HK-2 (cell line): ENCODE measurements at regions not wholly inside any gene's neighbourhood (a gene's known extent, or its start where the extent isn't known, plus 50 kb on each side); places are given as distances from the start of the nearest gene placed in this dataset.
"Not testable (repeated sequence)": the region's sequence is repeated elsewhere in the genome, so short reads cannot be mapped to it uniquely, and the experiment has no call there.

Experiments
- DNase-seq: peaks from one replicate; pipeline ENCODE4 v3.0.0-alpha.2; 2018; ENCODE audit not compliant: unreplicated experiment

DNA sequence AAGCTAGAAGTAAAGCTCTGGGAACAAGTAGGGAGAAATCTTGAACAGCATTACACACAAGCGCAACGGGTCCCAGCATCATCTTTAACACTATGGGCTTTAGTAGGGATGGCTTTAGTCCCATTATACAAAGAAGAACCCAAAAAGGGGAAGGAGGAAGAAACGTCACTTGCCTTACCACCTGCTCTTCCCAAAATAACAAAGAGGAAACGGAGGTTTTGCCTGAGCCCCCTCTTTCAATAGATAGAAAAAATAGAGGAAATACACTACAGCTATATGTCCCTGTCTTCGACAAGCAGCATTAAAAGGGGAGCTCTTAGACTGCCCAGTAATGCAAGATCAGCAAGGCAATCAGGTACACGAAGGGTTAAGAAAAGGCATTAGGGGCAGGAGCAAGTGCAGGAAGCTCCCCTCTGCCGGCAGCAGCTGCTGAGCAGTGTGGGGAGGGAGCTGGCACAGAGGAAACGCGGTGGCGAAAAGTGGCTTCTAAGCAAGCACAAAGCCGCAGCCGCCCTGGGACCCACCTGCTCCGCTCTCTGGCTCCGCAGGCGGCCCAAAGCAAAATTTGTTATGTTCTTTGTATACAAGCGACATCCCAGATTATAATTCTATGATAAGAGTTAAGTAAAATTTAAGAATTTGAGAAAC, 1172.4 kb downstream of the TMEM121 start:
- not testable (repeated sequence) for DNase-seq

DNA sequence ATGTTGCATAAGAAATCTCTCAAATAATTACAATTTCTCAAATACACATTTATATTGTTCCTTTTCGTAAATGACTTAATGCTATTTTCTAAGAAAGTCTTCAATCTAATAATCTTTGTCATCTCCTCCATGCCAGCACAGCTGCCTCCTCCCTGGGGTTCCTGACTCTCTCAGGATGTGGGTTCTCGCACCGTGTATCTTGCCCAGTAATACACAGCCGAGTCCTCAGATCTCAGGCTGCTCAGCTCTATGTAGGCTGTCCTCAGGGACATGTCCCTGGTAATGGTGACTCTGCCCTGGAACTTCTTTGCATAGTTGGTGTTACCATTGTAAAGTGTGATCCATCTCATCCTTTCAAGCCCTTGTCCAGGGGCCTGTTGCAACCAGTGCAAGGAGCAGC, 1177.3 kb downstream of the TMEM121 start:
- DNase-seq, result not testable (repeated sequence)

DNA sequence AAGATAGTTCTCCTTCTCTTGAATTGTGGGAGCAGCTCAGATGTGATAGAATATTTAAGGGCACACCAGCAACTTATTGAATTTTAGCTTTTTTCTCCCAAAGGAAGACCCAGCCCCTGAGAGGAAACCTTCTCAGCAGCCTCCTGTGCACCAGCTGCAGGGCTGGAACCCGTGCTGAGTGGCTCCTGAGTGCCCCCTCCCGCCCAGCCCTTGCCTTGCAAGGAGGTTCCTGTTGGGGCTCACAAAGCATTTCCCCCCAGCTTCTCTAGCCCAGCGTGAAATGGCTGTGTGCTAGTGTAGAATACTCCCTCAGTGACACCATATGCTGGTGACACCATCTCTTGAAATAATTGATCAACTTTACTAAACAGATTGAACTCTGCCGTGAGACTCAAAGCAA, 1180.1 kb downstream of the TMEM121 start:
- not testable (repeated sequence) for DNase-seq

- not testable (repeated sequence) for DNase-seq
Observed at GRCh38 chr14:106710187-106710586, 1183.8 kb downstream of the TMEM121 start.

DNA sequence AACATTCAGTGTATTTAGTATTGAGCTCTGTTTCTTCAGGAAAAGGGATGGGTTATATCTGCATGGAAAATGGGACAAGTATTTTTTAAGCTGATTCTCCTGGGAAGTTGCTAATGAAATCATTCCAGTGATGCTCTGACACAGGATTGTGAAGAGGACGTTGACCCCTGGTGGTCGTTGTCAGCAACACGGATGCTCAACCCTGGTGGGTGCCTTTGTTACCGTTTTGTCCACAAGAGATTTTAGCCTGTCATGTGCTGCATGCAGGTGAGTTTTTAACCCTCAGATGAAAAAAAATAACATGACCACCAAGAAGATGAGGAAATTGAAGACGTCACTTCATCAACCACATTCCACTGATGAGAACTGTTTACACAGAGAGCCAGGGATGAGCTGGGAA, 1186.1 kb downstream of the TMEM121 start:
- DNase-seq, result not testable (repeated sequence)

DNA sequence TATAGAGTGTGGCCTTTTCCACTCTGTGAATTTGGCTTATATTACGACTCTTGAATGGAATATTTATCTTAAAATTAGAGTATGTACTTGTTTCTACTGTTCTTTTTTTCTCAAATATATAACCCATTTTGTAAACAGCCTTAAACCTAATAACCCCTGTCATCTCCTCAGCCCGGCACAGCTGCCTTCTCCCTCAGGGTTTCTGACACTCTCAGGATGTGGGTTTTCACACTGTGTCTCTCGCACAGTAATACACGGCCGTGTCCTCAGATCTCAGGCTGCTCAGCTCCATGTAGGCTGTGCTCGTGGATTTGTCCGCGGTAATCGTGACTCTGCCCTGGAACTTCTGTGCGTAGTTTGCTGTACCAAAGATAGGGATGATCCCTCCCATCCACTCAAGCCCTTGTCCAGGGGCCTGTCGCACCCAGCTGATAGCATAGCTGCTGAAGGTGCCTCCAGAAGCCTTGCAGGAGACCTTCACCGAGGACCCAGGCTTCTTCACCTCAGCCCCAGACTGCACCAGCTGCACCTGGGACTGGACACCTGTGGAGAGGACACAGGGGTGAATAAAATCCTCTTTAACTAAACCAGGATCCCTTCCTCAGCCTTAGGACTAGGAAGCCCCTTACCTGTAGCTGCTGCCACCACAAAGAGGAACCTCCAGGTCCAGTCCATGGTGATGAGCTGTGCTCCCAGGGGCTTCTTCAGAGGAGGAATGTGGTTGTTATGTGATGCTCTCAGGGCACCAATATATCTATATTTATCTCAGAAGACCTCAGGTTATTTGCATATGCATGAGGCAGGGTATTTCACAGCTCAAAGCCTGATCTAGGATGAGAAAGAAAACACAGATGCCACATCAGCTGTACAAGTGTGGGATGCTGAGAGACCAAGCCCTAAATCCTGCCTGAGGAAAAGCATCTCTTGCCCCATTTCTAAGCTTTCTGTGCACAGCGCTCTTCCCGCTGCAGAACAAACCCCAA, 1188.4 kb downstream of the TMEM121 start:
- not testable (repeated sequence) for DNase-seq

- DNase-seq, result not testable (repeated sequence)
Observed at GRCh38 chr14:106717544-106717943, 1191.2 kb downstream of the TMEM121 start.

DNA sequence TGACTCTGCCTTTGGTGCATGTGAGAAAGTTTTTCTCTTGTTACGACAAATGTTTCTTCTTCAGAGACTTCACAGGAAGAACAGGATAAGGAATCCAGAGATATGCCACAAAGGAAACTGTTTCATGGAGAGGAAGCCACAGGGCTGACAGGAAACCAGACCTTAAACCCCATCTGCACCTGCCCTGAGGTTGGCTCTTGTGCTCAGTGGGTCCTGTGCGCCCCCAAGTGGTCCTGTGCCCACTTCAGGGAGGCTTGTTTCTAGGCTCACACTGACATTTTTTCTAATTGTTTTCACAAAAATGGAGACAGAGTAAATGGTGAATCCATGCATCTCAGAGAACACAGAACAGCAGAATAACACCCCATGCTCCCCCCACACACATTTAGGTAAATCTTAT, 1193.5 kb downstream of the TMEM121 start:
- not testable (repeated sequence) for DNase-seq

- DNase-seq, result not testable (repeated sequence)
Observed at GRCh38 chr14:106721926-106722325, 1195.5 kb downstream of the TMEM121 start.

GRCh38 chr14:106722813-106723687, 1196.7 kb downstream of the TMEM121 start:
- not testable (repeated sequence) for DNase-seq

GRCh38 chr14:106727962-106728361, 1201.6 kb downstream of the TMEM121 start:
- DNase-seq, result not testable (repeated sequence)

DNA sequence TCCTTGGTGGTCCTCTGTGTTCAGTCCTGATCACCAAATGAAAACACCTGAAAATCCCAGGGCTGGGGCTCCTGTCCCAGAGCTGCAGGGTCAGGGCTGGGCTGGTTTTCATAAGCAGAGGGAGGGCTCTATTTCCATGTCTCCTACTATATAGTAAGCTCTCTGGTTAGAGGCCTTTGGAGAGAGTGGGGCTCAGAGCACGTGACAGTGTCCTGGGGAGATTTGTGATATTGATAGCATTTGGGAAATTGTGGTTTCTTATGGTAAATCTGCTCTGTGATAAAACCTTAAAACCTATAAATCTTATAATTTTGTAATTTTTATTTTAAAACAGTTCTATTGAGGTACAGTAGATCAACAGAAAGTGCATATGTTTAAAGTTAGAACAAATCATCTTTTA, 1202.2 kb downstream of the TMEM121 start:
- no peak for DNase-seq

- no peak for DNase-seq
Observed at GRCh38 chr14:106729551-106729950, 1203.2 kb downstream of the TMEM121 start.

DNA sequence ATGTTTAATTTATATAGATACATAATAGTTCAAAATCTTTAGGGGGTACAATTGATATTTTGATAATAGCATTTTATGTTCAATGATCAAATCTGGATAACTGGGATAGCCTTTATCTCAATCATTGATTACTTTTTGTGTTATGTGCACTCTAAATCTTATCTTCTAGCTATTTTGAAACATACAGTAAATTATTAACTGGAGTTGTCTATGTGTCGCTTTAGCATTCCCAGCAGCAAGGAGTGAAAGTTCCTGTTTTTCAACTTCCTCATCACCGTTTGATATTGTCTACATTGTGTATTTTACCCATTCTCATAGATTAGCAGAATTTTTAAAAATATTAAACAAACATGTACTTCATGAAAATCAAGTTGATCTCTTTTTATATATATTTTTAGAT, 1207.4 kb downstream of the TMEM121 start:
- DNase-seq, result no peak

DNA sequence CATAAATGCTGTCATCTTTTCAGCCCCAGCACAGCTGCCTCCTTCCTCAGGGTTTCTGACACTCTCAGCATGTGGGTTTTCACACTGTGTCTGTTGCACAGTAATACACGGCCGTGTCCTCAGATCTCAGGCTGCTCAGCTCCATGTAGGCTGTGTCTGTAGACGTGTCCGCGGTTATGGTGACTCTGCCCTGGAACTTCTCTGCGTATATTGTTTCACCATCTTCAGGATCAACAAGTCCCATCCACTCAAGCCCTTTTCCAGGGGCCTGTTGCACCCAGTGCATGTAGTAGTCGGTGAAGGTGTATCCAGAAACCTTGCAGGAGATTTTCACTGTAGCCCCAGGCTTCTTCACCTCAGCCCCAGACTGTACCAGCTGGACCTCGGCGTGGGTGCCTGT, 1210.6 kb downstream of the TMEM121 start:
- DNase-seq, result no peak

DNA sequence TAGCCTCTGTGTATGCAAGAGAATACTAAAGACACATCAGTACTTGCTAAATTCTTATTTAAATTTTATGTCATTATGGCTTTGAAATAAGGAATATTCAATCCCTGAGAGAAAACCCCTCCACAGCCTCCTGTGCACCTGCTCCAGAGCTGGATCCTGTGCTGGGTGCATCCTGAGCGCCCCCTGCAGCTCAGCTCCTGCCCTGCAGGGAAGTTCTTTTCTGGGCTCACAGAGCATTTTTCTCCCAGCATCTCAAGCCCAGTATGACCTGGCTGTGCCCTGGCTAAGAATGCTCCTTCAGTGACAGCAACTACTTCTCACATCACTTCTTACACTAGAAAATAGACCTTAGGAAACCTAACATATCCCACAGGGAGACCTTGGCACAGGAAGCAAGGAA, 1211.7 kb downstream of the TMEM121 start:
- DNase-seq, result no peak

GRCh38 chr14:106738598-106739258, 1212.3 kb downstream of the TMEM121 start:
- not testable (repeated sequence) for DNase-seq

DNA sequence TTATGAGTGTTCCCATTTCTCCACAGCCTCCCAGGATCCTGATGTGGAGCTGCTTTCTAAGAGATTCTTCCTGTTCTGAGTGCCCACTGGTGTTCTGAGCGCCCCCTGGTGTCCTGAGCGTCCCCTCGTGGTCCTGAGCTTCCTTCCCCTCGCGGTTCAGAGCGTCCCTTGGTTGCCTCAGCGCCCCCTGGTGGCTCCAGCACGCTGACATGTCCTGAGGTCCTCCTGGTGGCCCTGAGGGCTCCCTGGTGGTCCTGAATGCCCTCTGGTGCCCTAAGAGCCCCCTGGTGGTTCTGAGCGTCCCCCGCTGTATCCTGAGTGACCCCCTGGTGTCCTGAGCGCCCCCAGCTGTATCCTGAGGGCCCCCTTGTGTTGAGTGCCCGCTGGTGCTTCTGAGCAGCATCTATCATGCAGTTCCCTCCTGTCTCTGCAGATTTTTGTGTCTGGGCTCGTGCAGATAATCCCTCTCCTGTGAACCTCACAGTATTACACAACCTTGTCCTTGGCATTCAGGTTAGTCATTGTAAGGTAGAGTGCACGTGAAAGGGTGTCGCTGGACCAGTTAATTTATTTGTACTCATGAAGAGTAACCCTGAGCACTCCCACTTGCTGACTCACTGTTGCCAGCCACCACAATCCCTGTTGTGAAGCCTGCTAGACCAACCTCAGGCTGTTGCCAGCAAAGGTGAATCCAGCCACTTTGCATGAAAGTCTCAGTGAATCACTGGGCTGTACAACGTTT, 1214.9 kb downstream of the TMEM121 start:
- DNase-seq, result peak; percentile 18

DNA sequence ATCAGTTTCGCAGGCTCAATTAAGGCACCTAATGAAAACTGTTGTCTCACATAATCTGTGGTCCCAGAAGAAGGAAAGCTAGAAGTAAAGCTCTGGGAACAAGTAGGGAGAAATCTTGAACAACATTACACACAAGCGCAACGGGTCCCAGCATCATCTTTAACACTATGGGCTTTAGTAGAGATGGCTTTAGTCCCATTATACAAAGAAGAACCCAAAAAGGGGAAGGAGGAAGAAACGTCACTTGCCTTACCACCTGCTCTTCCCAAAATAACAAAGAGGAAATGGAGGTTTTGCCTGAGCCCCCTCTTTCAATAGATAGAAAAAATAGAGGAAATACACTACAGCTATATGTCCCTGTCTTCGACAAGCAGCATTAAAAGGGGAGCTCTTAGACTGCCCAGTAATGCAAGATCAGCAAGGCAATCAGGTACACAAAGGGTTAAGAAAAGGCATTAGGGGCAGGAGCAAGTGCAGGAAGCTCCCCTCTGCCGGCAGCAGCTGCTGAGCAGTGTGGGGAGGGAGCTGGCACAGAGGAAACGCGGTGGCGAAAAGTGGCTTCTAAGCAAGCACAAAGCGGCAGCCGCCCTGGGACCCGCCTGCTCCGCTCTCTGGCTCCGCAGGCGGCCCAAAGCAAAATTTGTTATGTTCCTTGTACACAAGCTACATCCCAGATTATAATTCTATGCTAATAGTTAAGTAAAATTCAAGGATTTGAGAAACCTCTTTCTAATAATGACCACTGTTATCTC, 1218.8 kb downstream of the TMEM121 start:
- DNase-seq, result not testable (repeated sequence)

DNA sequence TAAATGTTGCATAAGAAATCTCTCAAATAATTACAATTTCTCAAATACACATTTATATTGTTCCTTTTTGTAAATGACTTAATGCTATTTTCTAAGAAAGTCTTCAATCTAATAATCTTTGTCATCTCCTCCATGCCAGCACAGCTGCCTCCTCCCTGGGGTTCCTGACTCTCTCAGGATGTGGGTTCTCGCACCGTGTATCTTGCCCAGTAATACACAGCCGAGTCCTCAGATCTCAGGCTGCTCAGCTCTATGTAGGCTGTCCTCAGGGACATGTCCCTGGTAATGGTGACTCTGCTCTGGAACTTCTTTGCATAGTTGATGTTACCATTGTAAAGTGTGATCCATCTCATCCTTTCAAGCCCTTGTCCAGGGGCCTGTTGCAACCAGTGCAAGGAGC, 1223.7 kb downstream of the TMEM121 start:
- not testable (repeated sequence) for DNase-seq
